CD4-positive, alpha-beta T cell treated with Interleukin-10 for 1 hour (primary cell): ENCODE measurements at regions not wholly inside any gene's neighbourhood (a gene's known extent, or its start where the extent isn't known, plus 50 kb on each side); places are given as distances from the start of the nearest gene placed in this dataset.
"Not testable (repeated sequence)": the region's sequence is repeated elsewhere in the genome, so short reads cannot be mapped to it uniquely, and the experiment has no call there.

Source experiments
- DNase-seq: peaks from one replicate; pipeline ENCODE4 v3.0.0-alpha.2; 2020

DNA sequence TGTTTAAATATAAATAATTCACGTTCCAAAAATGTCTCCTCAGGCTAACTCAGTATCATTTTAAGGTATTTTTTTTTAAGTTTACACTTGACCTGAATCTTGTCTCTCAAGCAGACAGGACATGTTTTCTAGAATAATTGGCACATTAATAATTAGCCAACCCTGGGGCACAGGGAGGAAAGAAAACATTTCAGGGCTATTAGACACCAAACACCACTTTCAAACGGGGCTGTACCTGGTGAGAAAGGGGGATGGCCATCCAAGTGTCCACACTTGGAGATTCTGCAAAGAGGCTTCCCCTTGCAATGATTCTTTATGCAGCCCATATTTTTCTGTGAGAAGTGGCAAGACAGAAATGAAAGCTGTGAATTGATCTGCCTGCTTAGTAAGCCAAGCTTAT lies 560.8 kb downstream of the CD109 start:
- no peak for DNase-seq

DNA sequence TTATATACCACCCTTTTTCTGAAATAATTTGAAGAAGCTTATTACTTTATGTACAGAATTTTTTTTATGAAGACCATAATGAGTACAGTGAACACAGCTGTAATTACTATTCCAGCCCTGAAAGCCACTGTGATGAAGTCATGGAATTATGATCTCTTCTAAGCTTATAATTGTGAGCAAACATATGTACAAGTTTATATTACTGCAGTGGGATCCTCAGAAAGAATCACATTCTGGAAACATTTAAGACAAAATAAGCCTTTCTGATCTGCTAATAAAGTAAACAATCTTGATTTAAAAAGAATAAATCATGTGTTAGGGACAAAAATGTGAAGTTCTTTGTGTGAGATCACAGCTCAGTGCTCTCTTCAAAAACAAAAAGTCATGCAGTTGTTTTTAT lies 560.4 kb downstream of the CD109 start:
- DNase-seq: no peak

DNA sequence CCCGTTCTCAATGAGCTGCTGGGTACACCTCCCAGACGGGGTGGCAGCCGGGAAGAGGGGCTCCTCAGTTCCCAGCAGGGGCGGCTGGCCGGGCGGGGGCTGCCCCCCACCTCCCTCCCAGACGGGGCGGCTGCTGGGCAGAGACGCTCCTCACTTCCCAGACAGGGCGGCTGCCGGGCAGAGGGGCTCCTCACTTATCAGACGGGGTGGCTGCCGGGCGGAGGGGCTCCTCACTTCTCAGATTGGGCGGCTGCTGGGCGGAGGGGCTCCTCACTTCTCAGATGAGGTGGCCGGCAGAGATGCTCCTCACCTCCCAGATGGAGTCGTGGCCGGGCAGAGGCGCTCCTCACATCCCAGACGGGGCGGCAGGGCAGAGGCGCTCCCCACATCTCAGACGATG lies 559.0 kb downstream of the CD109 start:
- DNase-seq: not testable (repeated sequence)

DNA sequence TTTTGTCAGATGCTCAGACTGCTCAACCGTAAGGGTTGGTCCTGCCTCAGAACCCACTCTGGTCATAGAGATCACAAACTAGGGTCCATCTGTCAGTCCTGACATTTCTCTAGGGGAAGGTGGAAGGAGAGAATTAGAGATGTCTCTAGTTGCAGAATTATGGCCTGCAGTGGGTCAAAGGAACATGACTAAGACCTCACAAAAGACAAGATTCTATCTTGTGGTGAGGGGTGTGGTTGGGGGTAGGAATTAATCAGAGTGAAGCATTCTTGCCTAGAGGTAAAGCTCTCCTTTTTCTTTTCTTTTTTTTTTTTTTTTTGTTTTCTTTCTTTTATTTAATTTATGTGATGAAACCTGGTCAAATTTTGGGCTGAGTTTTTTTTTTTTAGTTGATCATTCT lies 558.1 kb downstream of the CD109 start:
- not testable (repeated sequence) for DNase-seq

DNA sequence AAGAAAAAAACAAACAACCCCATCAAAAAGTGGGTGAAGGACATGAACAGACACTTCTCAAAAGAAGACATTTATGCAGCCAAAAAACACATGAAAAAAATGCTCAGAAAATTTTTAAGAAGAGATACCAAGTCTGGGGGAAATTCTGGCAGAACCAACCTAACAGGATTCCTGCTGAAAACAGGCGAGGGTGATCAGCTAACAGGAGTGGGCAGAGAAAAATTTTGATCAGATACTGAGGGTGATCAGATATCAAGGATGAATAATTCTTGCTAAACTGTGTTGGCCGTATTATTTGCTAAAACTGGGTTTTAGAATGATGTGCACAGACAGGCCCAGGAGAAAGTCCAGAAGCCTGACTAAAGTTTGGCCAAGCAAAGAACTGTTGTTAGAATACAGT lies 557.3 kb downstream of the CD109 start:
- DNase-seq: no peak

DNA sequence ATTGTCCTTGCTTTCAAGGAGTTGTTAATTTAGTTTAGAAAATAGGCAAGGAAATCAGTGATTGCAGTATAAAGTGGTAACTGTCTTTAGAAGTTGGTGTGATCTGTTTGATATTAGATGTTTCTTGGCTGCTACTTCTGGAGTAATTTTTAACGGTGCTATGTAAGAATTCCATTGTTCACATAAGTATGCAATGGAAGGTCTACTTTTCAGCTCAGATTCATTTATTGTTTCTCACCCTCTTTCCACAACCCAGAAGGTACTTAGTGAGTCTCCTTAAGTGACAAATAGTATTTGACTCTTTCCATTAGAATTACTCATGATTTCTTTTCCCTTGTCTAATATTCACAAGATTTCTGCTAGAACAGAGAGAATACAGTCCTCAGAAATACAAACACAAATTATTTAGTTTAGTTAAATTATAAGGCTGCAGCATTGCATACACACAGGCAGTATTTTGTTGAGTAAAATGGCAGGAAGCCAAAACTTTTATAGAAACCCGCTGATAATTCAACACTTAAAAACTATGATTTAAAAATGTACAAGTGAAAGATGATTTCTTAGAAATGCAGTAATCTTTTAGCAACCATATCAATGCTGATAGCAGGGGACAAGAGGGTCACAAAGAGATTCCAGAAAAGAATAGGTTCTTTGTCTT lies 554.3 kb downstream of the CD109 start:
- DNase-seq: no peak

DNA sequence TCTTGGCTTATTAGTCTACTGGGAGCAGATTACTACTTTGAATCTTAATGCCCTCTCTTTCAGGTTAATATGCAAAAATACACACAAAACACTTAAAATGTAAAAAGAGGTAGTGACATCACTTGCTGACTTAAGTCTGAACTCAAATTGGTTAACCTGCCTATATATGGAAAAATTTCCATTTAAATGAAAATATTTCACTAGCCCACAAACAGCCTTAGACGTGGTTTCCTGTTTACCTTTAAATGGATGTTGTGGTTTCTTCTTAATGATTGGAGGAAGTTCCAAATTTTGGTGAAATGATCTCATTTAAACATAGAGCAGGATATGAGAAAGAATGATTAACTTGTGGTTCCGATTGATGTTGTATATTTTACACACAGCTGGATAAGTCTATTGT lies 553.7 kb downstream of the CD109 start:
- no peak for DNase-seq

DNA sequence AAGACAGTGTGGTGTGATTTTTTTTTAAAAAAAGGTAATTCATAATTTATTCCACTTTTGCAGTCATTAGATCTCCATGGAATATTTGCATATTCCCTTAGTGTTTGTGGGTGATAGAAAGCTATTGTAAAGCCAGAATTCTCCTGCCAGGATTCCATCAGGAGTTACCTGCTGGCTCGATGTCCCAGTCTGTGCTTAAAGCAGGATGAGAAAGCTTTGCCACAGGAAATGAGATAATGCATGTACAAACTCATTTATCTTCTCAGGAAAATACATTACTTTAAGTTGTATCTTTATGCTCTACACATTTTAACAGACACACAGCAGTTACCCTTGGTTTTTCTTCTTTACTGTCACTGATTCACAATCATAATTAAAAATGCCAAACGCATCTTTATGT lies 553.0 kb downstream of the CD109 start:
- no peak for DNase-seq

DNA sequence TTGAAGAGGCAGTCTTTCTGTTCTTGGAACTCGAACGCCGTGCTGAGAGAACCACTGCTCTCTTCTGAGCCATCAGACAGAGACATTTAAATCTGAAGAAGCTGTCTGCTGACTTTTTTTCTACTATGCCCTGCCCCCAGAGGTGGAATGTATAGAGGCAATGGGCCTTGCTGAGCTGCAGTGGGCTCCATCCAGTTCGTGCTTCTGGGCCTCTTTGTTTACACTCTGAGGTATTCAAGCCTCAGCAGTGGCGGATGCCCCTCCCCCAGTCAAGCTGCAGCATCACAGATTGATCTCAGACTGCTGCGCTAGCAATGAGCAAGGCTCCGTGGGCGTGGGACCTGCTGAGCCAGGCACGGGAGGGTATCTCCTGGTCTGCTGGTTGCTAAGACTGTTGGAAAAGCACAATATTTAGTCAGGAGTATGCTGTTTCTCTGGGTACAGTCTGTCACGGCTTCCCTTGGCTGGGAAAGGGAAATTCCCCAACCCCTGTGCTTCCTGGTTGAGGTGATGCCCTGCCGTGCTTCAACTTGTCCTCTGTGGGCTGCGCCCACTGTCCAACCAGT lies 526.8 kb downstream of the CD109 start:
- no peak for DNase-seq

DNA sequence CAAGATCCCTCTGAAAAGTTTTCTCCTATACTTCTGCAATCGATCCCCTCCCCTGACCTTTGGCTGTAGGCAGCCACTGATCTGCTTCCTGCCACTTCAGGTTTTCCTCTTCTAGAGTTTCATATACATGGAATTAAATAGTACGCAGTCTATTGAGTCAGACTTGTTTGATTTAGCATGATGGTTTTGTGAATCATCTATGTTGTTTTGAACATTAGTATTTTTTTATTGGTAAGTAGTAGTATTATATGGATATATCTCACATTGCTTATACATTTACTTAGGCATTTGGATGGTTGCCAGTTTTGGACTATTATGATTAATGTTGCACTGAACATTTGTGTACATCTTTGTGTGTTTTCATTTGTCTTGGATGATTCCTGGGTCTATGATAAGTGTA lies 518.0 kb downstream of the CD109 start:
- DNase-seq: no peak

DNA sequence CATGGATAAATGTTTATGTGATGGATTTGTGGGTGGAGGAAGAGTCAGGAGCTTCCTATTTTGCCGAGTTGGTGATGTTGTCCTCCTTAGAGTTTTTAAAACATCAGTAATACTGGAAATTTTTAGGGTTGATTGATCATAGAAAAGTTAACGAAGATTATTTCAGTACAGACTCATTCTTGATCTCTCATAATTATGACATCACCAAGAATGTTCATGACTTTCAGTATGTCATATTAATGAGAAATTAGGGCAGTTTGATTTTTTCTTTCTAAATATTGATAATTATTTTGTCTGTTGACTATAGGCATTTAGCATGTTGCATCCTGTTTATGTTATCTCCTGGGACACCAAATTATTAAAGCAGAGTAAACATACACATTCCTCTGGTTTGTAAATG lies 512.2 kb downstream of the CD109 start:
- no peak for DNase-seq

DNA sequence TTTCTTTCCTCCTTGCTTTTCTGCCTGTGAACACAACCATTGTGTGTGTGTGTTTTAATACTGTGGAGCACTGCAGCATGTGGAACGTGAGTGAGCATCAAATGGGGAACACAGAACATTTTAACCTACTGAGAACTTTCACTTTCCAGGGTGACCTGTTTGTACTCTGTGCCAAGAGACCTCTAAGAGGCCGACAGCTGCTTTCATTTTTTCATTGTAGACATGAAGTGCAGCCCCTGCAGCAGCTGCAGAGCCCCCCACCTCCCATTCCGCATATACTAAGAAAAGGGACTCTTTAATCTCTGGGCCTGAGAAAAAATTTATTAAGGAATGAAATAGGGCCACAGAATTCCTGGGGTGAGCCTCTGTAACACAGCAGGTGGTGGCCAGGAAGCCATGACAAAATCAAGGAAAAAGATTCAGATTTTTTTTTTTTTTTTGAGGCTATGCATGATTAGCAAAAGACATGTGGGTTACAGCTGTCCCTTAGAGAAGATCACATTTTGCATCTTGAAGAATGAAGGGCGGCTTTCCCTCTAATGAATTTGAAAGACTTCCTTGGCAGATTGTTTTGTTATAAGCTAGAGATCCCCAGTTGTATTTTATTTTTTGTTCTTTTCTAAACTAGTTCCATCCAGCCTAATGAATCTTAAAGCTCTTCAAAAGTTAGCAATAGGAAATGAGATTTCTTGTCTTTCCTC lies 503.4 kb downstream of the CD109 start:
- no peak for DNase-seq

DNA sequence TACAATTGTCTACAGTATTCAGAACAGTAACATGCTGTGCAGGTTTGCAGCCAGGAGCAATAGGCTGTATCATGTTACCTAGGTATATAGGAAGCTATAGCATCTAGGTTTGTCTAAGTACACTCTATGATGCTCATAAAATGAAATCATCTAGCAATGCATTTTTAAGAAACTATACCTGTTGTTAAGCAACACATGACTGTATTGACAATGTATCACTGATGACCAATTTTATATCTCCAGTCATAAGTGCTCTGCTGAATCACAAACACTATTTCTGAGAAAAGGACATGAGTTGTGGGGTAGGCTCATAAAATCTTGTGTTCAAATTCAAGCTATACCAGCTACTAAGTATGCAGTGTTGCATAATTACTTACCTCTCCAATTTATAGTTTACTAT lies 501.3 kb downstream of the CD109 start:
- no peak for DNase-seq

DNA sequence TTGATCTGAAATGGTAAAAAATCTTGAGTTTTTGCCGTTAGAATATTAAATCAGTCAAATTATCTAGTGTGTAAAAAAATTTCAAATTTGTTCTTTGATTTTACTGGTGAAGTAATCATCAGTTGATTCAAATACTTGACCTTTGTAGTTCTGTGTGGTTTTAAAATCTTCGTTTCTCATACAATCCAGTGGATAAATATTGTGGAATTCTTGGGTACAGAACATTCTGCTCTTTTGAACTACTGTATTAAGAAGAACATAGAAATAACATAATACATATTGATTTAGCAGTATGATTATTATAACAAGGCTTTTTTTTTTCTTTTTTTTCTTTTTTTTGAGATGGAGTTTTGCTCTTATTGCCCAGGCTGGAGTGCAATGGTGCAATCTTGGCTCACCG lies 491.8 kb downstream of the CD109 start:
- DNase-seq: no peak

DNA sequence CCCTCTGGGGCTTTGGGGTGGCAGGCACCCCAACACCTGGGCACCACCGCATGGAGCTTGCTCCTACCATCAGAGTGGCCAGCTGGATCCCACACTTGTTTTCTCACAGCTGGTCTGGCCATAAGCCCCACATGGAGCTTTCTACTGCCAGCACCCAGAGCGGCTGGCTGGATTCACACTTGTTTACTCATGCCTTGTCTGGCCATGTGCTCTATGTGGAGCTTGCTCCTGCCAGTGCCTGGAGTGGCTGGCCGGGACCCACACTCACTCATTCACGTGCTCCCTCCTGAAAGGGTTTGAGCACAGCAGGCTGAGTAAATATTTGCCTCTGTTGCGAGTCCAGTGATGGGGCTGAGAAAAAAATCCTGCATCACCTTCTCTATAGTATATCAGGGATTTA lies 487.0 kb downstream of the CD109 start:
- no peak for DNase-seq

DNA sequence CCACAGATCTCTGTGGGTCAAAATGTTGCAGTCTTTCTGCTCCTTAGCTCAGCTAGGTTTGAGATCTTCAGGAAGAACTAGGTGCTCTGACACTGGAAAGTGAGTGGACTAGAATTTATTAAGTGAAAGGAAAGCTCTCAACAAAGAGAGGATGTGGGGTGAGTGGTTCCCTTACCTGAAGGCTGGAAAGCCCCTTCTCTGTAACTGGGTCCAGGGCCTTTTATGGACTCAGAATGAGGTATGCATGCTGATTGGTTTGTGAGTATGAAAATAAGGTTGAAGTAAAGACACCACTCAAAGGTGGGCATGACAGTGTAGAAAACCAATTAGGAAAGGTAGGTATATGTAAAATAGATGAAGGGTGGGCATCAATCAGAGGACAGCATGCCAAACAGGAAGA lies 485.5 kb downstream of the CD109 start:
- DNase-seq: no peak

DNA sequence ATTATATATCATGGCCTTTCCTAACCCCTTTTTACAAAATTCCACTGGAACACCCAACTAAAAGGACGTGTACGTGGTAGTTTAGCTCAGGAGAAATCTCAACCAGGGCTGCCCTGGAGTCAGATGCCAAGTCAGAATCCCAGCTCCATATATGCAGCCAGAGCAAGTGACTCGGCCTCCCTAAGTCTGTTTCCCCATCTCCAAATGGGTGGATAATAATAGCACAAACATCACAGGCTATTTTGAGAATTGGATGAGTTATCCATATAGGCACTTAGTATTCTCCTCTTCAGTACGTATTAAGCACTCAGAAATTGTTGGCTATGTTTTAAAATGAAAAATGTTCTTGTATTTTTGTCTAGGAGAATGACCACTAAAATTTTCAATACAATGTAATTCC lies 481.5 kb downstream of the CD109 start:
- DNase-seq: no peak

DNA sequence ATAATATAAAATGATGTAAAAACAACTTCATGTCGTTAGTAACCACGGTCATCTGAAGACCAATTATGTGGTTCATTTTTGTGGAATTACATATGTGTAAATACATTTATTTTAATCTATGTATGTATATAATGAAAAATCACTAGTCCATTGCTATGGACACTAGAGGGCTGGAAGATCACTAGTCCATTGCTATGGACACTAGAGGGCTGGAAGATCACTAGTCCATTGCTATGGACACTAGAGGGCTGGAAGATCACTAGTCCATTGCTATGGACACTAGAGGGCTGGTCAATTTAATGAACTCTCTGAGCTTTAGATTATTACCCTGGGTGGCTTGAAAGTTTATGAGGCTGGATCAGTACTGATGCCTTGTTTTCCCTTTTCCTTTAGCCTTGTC lies 474.5 kb downstream of the CD109 start:
- DNase-seq: not testable (repeated sequence)

DNA sequence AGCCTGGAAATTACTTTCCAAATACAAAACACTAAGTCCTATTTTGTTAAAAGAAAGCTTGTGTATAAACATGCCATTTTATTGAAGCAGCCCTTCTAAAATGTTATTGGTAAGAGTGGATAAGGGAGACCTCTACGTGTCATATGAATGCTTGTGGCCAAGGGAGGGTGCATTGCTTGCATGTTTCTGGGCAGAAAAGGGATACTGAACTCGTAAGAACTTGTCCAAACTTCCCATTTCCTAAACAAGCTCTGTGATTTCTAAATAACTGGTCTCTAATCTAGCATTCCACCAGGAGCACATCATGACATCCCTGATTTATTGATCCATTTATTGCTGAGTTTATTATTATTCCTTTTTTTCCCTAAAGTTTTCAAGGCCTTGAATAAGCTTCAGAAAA lies 474.1 kb downstream of the CD109 start:
- DNase-seq: no peak

DNA sequence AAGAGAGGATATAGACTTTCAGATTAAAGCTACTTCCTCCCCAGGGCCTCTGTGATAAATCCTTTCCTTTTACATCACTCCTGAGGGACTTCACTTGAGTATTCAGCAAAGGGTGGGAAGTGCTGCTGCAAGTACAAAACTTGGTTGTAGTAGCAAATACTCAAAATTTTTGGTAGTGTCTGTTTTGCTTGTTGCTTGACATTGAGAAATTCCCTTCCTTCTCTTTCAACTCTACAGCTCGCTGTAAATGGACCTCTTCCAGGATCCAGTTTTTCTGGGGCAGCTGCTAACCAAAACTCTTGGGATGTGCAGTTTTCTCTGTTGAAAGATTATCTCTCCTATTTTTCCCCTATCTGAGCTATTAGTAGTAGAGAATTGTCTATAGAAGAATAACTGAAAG lies 472.0 kb downstream of the CD109 start:
- no peak for DNase-seq

DNA sequence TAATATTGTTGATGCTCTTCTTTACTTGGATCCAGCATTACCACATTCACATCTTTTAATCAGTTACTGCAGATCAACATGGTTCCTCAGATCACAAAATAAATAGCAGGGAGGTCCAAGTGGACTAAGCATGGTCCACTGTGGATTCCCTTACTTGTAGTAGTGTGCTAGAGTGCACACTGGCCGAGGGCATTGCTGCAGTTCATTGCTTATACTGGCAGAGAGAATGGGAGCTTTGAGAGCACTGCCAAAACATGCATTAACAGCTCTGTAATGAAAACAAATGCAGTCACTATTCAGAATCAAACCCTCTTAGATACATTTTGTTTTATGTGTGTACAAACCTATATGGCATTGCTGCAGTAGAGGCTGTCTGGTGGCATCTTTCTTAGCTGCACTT lies 471.5 kb downstream of the CD109 start:
- no peak for DNase-seq

DNA sequence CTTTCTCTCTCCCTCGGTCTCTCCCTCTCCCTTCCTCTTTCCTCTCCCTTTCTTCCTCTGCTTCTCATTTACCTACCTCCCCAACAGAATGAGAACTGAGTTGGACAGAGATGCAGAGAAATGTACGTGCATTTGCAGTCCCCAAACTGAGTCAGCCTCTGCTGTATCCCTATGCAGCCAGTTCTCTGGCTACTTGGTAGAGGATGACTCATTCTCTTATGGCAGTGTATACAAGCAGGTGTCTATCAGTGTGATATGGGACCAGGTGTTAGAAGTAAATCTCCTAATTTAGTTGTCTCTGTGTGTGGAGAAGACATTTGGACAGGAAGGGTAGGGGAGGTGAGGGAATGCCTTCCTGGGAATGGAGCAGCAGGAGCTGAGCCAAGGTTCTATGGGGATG lies 470.8 kb downstream of the CD109 start:
- no peak for DNase-seq

DNA sequence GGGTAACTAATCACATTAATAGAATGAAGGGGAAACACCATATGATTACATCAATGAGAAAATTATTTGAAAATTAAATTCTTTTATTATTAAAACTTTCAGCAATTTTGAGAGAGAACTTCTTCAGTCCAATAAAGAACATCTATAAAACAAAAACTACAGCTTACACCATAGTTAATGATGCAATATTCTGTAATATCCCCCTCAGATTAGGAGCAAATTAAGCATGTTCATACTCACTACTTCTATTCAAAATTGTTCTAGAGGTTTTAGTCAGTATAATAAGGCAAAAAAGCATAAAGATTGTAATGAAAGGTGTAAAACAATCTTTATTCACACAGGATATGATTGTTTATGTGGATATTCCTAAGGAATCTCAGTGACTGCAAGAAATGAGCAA lies 465.4 kb downstream of the CD109 start:
- DNase-seq: no peak

DNA sequence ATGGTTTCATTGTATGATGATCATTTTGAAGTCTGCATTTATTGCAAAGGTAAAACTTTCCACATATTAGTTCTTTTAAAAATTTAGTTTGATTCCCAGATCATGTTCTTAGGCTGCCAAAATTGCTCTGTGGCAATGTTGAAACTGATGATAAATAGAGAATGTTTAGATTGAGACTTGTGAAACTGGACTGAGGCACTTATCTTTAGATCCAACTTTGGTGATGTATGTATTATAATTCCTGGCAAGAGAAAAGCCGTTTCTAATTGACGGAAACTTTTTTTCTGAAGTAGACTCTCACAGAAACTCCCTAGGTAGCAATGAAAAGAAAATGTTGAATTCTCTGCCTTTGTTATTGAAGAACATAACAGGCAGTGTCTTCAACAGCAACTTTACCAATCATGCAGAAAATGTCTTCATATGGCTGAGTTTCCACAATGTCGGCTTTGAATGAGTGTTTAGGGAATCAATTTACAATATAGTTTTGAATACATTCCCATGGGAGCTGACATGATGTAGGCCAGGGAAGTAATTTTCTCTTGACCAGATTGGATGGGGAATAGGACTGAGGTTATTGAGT lies 456.2 kb downstream of the CD109 start:
- DNase-seq: no peak
